ENCODE measurements at regions not wholly inside any gene's neighbourhood (a gene's known extent, or its start where the extent isn't known, plus 50 kb on each side); places are given as distances from the start of the nearest gene placed in this dataset.

GRCh38 chr17:77354670-77355455, 214.1 kb downstream of the SEC14L1 start (continued):
- TF ChIP-seq ZBTB34 (CRISPR knock-in tag; IDR thresholded peaks at IDR 0.05) (peak; percentile 47; the same call in 1 of the 2 replicates), ZNF800 (CRISPR knock-in tag; IDR thresholded peaks at IDR 0.05) (no peak), BRCA1 (CRISPR knock-in tag; IDR thresholded peaks at IDR 0.05) (no peak), PCBP2 (optimal IDR thresholded peaks at IDR 0.05; ENCODE audit: low read depth, low read length, poor library complexity, severe bottlenecking) (no peak), DPF2 (CRISPR knock-in tag; IDR thresholded peaks at IDR 0.05; ENCODE audit: borderline replicate concordance, low read depth) (peak; percentile 84), MEIS1 (CRISPR knock-in tag; IDR thresholded peaks at IDR 0.05; ENCODE audit: borderline replicate concordance) (peak; percentile 91), ZMAT3 (CRISPR knock-in tag; conservative IDR thresholded peaks at IDR 0.05) (peak; percentile 92), SMAD9 (CRISPR knock-in tag; IDR thresholded peaks at IDR 0.05) (no peak), FOSL2 (CRISPR knock-in tag; IDR thresholded peaks at IDR 0.05) (peak; percentile 67), PRDM10 (CRISPR knock-in tag; IDR thresholded peaks at IDR 0.05; ENCODE audit: low read depth) (peak; percentile 67; the same call in 1 of the 2 replicates), TFE3 (CRISPR knock-in tag; IDR thresholded peaks at IDR 0.05) (peak; percentile 66; the same call in 1 of the 2 replicates), ZNF362 (CRISPR knock-in tag; IDR thresholded peaks at IDR 0.05; ENCODE audit: borderline replicate concordance) (peak; percentile 73), TBX3 (IDR thresholded peaks at IDR 0.05; ENCODE audit: borderline replicate concordance) (peak; percentile 63; the same call in 1 of the 2 replicates), ZNF276 (CRISPR knock-in tag; IDR thresholded peaks at IDR 0.05; ENCODE audit: low read depth) (0 out of 2 replicates have a peak, but pooled peaks have one; percentile 65), ZNF446 (CRISPR knock-in tag; IDR thresholded peaks at IDR 0.05) (no peak)

Data from HepG2 (cell line).